CD4-positive, alpha-beta T cell treated with Interleukin-15 for 1 hour (primary cell): ENCODE measurements at regions not wholly inside any gene's neighbourhood (a gene's known extent, or its start where the extent isn't known, plus 50 kb on each side); places are given as distances from the start of the nearest gene placed in this dataset.
"Not testable (repeated sequence)": the region's sequence is repeated elsewhere in the genome, so short reads cannot be mapped to it uniquely, and the experiment has no call there.

ENCODE experiments used
- DNase-seq: peaks from one replicate; pipeline ENCODE4 v3.0.0-alpha.2; 2020

- DNase-seq = no peak
Measured at GRCh38 chr9:34783951-34784487, 74.1 kb upstream of the CCL21 start.

GRCh38 chr9:34782372-34782771 lies 72.4 kb upstream of the CCL21 start:
- no peak for DNase-seq

- no peak for DNase-seq
Measured at GRCh38 chr9:34777666-34778065, 67.7 kb upstream of the CCL21 start.

GRCh38 chr9:34773955-34774354 lies 64.0 kb upstream of the CCL21 start:
- no peak for DNase-seq

- no peak for DNase-seq
Measured at GRCh38 chr9:34773306-34773910, 63.5 kb upstream of the CCL21 start.

GRCh38 chr9:34771007-34771406 lies 61.1 kb upstream of the CCL21 start:
- no peak for DNase-seq

GRCh38 chr9:34767087-34767486 lies 57.2 kb upstream of the CCL21 start:
- DNase-seq = not testable (repeated sequence)

GRCh38 chr9:34760196-34761040 lies 50.5 kb upstream of the CCL21 start:
- not testable (repeated sequence) for DNase-seq
